Adipocyte (in vitro differentiated cells): ENCODE measurements at regions not wholly inside any gene's neighbourhood (a gene's known extent, or its start where the extent isn't known, plus 50 kb on each side); places are given as distances from the start of the nearest gene placed in this dataset.
A peak's percentile ranks its signal among the peaks of the same experiment; 100 is the strongest.
"Not testable (repeated sequence)": the region's sequence is repeated elsewhere in the genome, so short reads cannot be mapped to it uniquely, and the experiment has no call there.

ENCODE experiments used
- DNase-seq: peaks from one replicate; pipeline ENCODE4 v3.0.0-alpha.2; 2015; ENCODE audit warnings: low read depth
- H3K27me3 ChIP-seq: replicated peaks from 2 replicates; pipeline ENCODE4 v1.7.0; 2013; ENCODE audit warnings: mild to moderate bottlenecking, low read length, moderate library complexity; ENCODE audit not compliant: control insufficient read depth, insufficient read depth
- H3K36me3 ChIP-seq: 2 replicates; pipeline ENCODE4 v1.7.0; 2013; ENCODE audit warnings: low read length, mild to moderate bottlenecking, moderate library complexity; ENCODE audit not compliant: control insufficient read depth, insufficient read depth, severe bottlenecking
- H3K4me1 ChIP-seq: 2 replicates; pipeline ENCODE4 v1.7.0; 2013; ENCODE audit warnings: mild to moderate bottlenecking, low read length, moderate library complexity; ENCODE audit not compliant: control insufficient read depth, insufficient read depth
- H3K4me3 ChIP-seq: 2 replicates; pipeline ENCODE4 v1.7.0; 2013; ENCODE audit warnings: mild to moderate bottlenecking, low read length, moderate library complexity
- H3K9ac ChIP-seq: 2 replicates; pipeline ENCODE4 v1.7.0; 2013; ENCODE audit warnings: mild to moderate bottlenecking, low read length, moderate library complexity
- H3K9me3 ChIP-seq: 2 replicates; pipeline ENCODE4 v1.7.0; 2013; ENCODE audit warnings: mild to moderate bottlenecking, low read length, moderate library complexity; ENCODE audit not compliant: control insufficient read depth

DNA sequence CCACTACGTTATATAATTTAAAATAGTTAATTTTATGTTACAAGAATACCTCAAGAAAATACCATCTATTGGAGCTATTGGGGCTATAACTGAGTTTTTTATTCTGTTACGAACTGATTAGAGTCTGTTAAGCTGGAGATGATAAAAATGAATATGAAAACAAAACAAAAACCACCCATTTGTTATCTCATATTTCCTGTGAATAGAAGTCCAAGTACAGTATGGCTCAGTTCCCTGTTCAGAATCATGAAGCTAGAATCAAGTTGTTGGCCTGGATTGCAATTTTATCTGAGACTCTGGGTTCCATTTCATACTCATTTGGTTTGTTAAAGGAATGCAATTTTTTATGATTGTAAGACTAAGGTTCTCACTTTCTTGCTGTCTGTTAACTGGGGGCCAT is 319.1 kb upstream of the PCDH18 start:
- Histone ChIP-seq H3K4me3 (no peak overlapping the region), H3K36me3 (no peaks in the 10 kb centered on the region), H3K9me3 (peaks cover 15% of the 10 kb centered on the region), H3K9ac (no peak overlapping the region), H3K4me1 (no peaks in the 10 kb centered on the region), H3K27me3 (no peaks in the 10 kb centered on the region)
- no peak for DNase-seq

DNA sequence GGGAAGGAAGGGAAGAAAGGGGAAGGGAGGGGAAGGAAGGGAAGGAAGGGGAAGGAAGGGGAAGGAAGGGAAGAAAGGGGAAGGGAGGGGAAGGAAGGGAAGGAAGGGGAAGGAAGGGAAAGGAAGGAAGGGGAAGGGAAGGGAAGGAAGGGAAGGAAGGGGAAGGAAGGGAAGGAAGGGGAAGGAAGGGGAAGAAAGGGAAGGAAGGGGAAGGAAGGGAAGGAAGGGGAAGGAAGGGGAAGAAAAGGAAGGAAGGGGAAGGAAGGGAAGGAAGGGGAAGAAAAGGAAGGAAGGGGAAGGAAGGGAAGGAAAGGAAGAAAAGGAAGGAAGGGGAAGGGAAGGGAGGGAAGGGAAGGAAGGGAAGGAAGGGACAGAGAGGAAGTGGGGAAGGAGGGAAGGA is 295.7 kb upstream of the PCDH18 start:
- DNase-seq, H3K9me3 ChIP-seq, H3K4me3 ChIP-seq, H3K4me1 ChIP-seq, H3K27me3 ChIP-seq, H3K9ac ChIP-seq, H3K36me3 ChIP-seq: not testable (repeated sequence)

DNA sequence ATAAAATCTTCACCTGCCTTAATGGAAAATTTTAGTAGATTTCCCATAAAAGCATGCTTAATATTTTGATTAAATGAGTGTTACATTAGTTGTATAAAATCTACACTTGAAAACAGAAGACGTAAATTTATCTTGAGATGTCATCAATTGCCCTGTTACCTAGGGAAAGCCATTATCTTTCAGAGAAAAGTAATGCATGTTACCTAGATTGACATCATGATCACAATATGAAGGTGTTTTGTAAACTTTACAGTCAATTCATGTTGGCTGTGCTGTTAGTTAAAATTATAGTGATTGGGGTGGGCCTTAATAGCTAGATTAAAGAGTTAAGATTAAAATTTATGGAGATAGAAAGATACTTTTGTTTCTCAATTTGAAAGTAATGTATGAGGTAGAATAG is 293.2 kb upstream of the PCDH18 start:
- DNase-seq, result no peak
- no peaks in the 10 kb centered on the region for H3K4me1 ChIP-seq
- no peak overlapping the region for H3K4me3 ChIP-seq
- no peak overlapping the region for H3K9ac ChIP-seq
- no peaks in the 10 kb centered on the region for H3K36me3 ChIP-seq
- H3K9me3 ChIP-seq, result peaks cover 2% of the 10 kb centered on the region
- no peaks in the 10 kb centered on the region for H3K27me3 ChIP-seq

DNA sequence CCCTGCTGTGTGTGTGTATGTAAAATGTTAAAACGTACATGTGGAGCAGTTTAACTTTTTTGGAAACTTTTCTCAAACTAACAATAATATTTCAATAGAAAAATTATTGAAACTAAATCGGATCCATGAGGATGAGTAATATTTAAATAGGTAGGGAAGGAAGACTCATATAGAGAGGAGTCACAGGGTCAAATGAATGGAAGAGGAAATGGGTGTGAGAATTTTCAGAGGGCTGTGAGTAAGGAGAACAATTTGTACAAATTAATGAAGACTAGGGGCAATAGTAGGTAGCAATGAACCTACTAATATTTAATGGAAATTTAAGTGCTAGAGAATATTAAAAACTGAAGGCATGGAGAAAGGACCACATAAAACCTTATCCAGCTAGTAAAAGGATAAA is 290.7 kb upstream of the PCDH18 start:
- no peaks in the 10 kb centered on the region for H3K27me3 ChIP-seq
- no peak overlapping the region for H3K9ac ChIP-seq
- DNase-seq, result no peak
- H3K9me3 ChIP-seq, result no peaks in the 10 kb centered on the region
- H3K36me3 ChIP-seq, result no peaks in the 10 kb centered on the region
- H3K4me1 ChIP-seq, result no peaks in the 10 kb centered on the region
- no peak overlapping the region for H3K4me3 ChIP-seq

DNA sequence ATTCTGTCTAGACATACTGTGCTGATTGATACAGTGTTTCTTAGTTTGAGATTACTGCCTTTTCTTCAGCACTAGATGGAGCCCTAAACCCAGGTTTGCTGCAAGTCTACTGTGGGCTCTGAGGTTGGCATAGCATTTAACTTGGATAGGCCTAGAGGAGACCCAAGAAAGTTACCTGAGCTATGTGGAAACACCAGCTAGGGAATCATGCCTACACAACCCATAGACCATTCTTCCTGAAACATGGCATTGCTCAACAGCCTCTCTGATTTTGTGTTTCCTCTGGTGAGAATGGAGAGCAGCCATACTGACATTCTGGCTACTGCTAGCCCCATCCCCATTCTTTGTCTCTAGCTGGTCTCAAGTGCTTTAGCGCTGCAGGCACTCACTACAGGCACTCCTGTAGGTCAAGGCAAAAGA is 287.7 kb upstream of the PCDH18 start:
- no peak overlapping the region for H3K4me3 ChIP-seq
- H3K36me3 ChIP-seq, result no peaks in the 10 kb centered on the region
- H3K27me3 ChIP-seq, result no peaks in the 10 kb centered on the region
- no peaks in the 10 kb centered on the region for H3K4me1 ChIP-seq
- no peak overlapping the region for H3K9ac ChIP-seq
- DNase-seq, result peak; percentile 70
- no peaks in the 10 kb centered on the region for H3K9me3 ChIP-seq

DNA sequence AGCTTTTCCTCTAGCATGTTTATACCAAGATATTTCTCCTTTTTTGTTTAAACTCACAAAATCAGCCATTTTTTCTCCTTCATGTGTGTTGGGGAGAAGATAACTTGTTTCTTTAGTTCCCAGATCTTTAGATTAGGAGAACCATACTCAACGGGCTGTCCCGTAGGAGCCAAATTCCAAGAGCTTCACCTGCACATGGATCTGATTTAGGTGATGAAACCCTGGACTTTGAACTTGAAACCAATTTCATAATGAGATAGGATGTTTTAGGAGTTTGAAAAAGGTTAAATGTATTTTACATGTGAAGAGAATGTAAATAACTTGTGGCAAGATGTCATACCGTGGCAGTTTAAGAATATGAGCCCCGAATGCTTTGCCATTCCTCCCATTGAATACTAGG is 280.0 kb upstream of the PCDH18 start:
- DNase-seq, result no peak
- no peaks in the 10 kb centered on the region for H3K36me3 ChIP-seq
- H3K9me3 ChIP-seq, result no peaks in the 10 kb centered on the region
- H3K9ac ChIP-seq, result no peak overlapping the region
- H3K4me1 ChIP-seq, result no peaks in the 10 kb centered on the region
- no peaks in the 10 kb centered on the region for H3K27me3 ChIP-seq
- no peak overlapping the region for H3K4me3 ChIP-seq

DNA sequence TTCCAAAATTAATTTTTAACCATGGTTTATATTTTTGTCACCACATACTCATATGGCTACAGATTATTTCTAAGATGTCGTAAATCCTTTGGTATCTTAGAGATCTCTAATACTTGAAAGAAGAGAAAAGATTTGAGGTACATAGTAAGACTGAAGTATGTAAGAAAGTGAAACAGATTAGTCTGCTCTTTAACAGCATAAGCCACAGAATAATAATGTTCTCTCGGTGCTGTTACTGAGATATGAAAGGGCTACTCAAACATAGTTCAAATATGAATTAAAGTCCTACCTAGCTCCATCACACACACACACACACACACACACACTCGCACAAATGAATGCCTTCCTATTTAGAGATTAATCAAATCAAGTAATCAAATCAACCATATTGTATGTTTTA is 274.1 kb upstream of the PCDH18 start:
- no peak overlapping the region for H3K9ac ChIP-seq
- H3K9me3 ChIP-seq, result no peaks in the 10 kb centered on the region
- no peak for DNase-seq
- no peak overlapping the region for H3K4me3 ChIP-seq
- H3K4me1 ChIP-seq, result no peaks in the 10 kb centered on the region
- no peaks in the 10 kb centered on the region for H3K27me3 ChIP-seq
- H3K36me3 ChIP-seq, result no peaks in the 10 kb centered on the region

DNA sequence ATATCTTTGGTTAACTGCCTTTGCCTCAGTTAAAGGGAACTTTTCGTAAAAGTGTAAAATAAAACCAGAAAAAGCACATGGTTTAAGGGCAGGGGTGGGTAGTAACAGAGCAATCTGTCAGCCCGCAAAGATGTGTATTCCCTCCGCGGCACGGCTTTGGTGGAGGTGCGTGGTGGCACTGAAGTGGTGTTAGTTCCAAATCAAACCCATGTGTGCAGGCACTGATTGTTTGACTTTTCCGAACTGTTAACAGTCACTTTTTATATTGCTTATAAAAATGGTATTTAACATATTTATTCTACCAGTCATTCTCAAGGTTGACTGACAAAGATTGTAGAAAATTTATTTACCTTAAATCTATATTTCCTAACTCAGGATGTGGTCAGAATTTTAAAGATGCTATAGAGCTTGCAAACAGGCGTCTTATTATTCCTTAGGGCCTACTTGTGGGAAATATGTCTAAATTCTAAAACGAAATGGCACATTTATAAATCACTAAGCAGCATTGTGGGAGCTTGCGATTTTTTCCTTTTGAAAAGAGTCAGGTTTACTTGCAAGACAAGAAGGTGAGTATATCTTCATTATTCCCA is 272.7 kb upstream of the PCDH18 start:
- peak; percentile 55 for DNase-seq
- Histone ChIP-seq H3K36me3 (no peaks in the 10 kb centered on the region), H3K4me3 (no peak overlapping the region)

DNA sequence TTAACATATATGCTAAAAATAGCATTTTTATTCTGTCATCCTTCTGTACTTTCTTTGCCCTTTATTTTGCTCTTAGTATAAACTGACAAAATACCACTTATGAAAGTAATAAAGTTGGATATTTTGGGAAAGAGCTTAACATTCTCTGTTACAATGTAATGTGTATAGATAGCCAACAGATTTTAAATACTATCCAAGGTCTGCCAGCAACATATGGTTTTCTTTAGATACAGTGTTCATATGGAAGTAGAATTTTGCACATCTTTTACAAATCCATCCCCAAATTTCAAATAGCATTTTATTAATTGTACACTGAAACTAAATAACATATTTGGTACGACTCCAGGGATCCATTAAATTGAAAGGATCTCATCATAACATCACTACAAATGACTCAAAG is 268.6 kb upstream of the PCDH18 start:
- H3K4me1 ChIP-seq, result no peaks in the 10 kb centered on the region
- H3K36me3 ChIP-seq, result no peaks in the 10 kb centered on the region
- H3K4me3 ChIP-seq, result no peak overlapping the region
- no peak for DNase-seq
- no peaks in the 10 kb centered on the region for H3K9me3 ChIP-seq
- H3K27me3 ChIP-seq, result no peaks in the 10 kb centered on the region
- H3K9ac ChIP-seq, result no peak overlapping the region

More for the DNA sequence above, 272.7 kb upstream of the PCDH18 start:
- Histone ChIP-seq H3K27me3 (no peaks in the 10 kb centered on the region), H3K9me3 (no peaks in the 10 kb centered on the region), H3K9ac (no peak overlapping the region), H3K4me1 (no peaks in the 10 kb centered on the region)

DNA sequence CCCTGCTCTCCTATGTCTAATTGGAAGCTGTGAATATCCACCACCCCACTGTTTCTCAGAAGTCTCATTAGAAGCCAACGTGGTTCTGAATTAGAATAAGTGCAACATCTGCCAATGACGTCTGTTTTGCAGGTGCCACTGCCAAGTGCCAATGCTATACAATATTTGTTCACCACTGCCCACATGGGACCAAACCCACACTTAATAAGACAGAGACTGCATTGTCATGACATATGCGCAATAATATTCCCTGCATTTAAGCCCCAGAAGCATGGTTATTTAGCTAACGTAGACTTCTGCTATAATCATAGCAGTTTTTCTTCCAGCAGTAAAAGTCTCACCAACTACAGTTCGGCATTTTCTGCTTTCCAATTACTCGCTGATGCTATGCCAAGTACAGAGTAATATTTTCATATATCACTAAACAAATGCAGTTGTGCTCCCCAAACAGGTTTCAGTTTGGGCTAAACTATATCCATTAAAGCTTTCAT is 262.5 kb upstream of the PCDH18 start:
- H3K9ac ChIP-seq, result no peak overlapping the region
- no peaks in the 10 kb centered on the region for H3K4me1 ChIP-seq
- H3K27me3 ChIP-seq, result no peaks in the 10 kb centered on the region
- H3K36me3 ChIP-seq, result no peaks in the 10 kb centered on the region
- peak overlapping the region; percentile 71 for H3K4me3 ChIP-seq
- H3K9me3 ChIP-seq, result no peaks in the 10 kb centered on the region
- peak; percentile 17 for DNase-seq

DNA sequence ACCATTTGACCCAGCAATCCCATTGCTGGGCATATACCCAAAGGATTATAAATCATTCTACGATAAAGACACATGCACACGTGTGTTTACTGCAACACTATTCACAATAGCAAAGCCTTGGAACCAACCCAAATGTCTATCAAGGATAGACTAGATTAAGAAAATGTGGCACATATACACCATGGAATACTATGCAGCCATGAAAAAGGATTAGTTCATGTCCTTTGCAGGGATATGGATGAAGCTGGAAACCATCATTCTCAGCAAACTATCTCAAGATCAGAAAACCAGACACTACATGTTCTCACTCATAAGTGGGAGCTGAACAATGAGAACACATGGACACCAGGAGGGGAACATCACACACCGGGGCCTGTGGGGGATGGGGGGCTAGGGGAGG is 257.0 kb upstream of the PCDH18 start:
- not testable (repeated sequence) for H3K4me3 ChIP-seq, H3K4me1 ChIP-seq, H3K9ac ChIP-seq, H3K9me3 ChIP-seq, H3K27me3 ChIP-seq, H3K36me3 ChIP-seq, DNase-seq

DNA sequence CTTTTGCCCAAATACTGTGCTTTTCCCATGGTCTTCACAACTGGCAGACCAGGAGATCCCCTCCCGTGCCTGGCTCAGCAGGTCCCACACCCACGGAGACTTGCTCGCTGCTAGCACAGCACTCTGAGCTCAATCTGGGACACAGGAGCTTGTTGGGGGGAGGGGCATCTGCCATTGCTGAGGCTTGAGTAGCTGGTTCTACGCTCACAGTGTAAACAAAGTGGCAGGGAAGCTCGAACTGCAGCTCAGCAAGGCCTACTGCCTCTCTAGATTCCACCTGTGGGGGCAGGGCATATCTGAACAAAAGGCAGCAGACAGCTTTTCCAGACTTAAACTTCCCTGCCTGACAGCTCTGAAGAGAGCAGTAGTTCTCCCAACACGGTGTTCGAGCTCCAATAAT is 251.6 kb upstream of the PCDH18 start:
- not testable (repeated sequence) for H3K4me1 ChIP-seq, DNase-seq, H3K9ac ChIP-seq

More for the DNA sequence above, 251.6 kb upstream of the PCDH18 start:
- H3K4me3 ChIP-seq, H3K27me3 ChIP-seq, H3K9me3 ChIP-seq, H3K36me3 ChIP-seq: not testable (repeated sequence)
